Loucy (cell line): ENCODE measurements at regions not wholly inside any gene's neighbourhood (a gene's known extent, or its start where the extent isn't known, plus 50 kb on each side); places are given as distances from the start of the nearest gene placed in this dataset.

Source experiments
- CTCF ChIP-seq: fragments of 200-600 bp; sonication (generic); conservative IDR thresholded peaks from 2 replicates; pipeline ENCODE4 v1.5.1; 2014; ENCODE audit warnings: mild to moderate bottlenecking, antibody characterized with exemption, low read length
- EZH2phosphoT487 ChIP-seq: fragments of 200-600 bp; IDR thresholded peaks from 2 replicates; pipeline ENCODE4 v1.6.1; 2018; ENCODE audit warnings: antibody characterized with exemption, mild to moderate bottlenecking, moderate library complexity, borderline replicate concordance

- TF ChIP-seq CTCF = no peak
- no peak for TF ChIP-seq EZH2phosphoT487
These were observed 82.7 kb upstream of the EFNA5 start for GRCh38 chr5:107753427-107753826.
